ENCODE measurements at regions not wholly inside any gene's neighbourhood (a gene's known extent, or its start where the extent isn't known, plus 50 kb on each side); places are given as distances from the start of the nearest gene placed in this dataset.

GRCh38 chr2:128534688-128535392, 216.2 kb upstream of the HS6ST1 start:
- no peak for DNase-seq
- TF ChIP-seq, protein P1, sequence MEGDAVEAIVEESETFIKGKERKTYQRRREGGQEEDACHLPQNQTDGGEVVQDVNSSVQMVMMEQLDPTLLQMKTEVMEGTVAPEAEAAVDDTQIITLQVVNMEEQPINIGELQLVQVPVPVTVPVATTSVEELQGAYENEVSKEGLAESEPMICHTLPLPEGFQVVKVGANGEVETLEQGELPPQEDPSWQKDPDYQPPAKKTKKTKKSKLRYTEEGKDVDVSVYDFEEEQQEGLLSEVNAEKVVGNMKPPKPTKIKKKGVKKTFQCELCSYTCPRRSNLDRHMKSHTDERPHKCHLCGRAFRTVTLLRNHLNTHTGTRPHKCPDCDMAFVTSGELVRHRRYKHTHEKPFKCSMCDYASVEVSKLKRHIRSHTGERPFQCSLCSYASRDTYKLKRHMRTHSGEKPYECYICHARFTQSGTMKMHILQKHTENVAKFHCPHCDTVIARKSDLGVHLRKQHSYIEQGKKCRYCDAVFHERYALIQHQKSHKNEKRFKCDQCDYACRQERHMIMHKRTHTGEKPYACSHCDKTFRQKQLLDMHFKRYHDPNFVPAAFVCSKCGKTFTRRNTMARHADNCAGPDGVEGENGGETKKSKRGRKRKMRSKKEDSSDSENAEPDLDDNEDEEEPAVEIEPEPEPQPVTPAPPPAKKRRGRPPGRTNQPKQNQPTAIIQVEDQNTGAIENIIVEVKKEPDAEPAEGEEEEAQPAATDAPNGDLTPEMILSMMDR (IDR thresholded peaks at IDR 0.05 in 4 of 5, conservative IDR thresholded peaks at IDR 0.05 in 1 of 5): no peak
- no peak for TF ChIP-seq POLR2A (IDR thresholded peaks at IDR 0.05)
- intact Hi-C loops (cut with DNase I; ENCODE audit: low total_unique reads): no loop called here
- ATAC-seq: no peak
- in situ Hi-C loops (cut with MboI; ENCODE audit: low sequenced_read_pairs in 4 of 4): no loop called here
- H3K4me3 ChIP-seq: no peak overlapping the region
- no peaks in the 10 kb centered on the region for H3K27me3 ChIP-seq
- H3K27ac ChIP-seq: no peak overlapping the region
- H3K9me3 ChIP-seq: no peaks in the 10 kb centered on the region
- no peaks in the 10 kb centered on the region for H3K4me1 ChIP-seq
- H3K36me3 ChIP-seq: no peaks in the 10 kb centered on the region

- intact Hi-C loops (cut with DNase I; ENCODE audit: low total_unique reads): no loop called here
- DNase-seq: no peak
- Histone ChIP-seq H3K4me3 (no peak overlapping the region), H3K27me3 (no peaks in the 10 kb centered on the region), H3K27ac (no peak overlapping the region), H3K4me1 (no peaks in the 10 kb centered on the region), H3K36me3 (no peaks in the 10 kb centered on the region), H3K9me3 (no peaks in the 10 kb centered on the region)
- in situ Hi-C loops (cut with MboI; ENCODE audit: low sequenced_read_pairs in 4 of 4): no loop called here
- TF ChIP-seq, protein P1 (IDR thresholded peaks at IDR 0.05 in 4 of 5, conservative IDR thresholded peaks at IDR 0.05 in 1 of 5): no peak
- TF ChIP-seq POLR2A (IDR thresholded peaks at IDR 0.05): no peak
- no peak for ATAC-seq
These were observed 217.3 kb upstream of the HS6ST1 start for GRCh38 chr2:128535953-128536352.

DNA sequence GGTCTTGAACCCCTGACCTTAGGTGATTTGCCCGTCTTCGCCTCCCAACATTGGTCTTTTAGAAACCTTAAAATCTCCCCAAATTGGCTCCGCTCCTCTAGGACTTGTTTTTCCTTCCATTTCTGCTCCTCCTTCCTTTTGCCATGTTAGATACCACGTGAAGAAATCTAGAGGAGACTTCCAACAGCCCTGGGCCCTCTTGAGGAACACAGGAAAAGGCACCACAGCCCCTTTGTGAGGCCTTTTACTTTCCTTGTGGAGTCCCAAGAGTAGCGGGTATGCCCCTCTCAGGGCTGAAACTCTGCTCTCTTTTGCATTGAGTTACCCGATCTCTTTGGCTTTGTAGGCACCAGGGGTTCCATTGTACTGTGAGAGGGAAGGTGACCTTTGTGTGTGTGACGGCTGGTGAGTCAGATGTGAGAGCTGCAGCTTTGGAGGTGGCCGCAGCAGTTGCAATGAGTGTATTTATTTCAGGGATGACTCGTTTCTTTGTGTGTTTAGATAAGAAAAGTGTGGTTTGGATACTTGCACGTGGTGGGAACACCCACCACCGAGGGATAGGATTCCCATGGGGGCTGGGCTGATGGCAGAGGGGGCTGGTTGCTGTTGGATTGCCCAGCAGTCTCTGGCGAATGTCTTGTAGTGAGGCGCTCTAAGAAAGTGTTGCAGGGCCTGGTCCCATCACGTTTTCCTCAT, 218.4 kb upstream of the HS6ST1 start:
- no peaks in the 10 kb centered on the region for H3K9me3 ChIP-seq
- DNase-seq (no peak), ATAC-seq (no peak)
- in situ Hi-C loops (cut with MboI; ENCODE audit: low sequenced_read_pairs in 4 of 4): no loop called here
- no peaks in the 10 kb centered on the region for H3K4me1 ChIP-seq
- no peak overlapping the region for H3K27ac ChIP-seq
- TF ChIP-seq POLR2A (IDR thresholded peaks at IDR 0.05): no peak
- TF ChIP-seq, protein P1 (IDR thresholded peaks at IDR 0.05 in 4 of 5, conservative IDR thresholded peaks at IDR 0.05 in 1 of 5): no peak
- H3K36me3 ChIP-seq: no peaks in the 10 kb centered on the region
- intact Hi-C loops (cut with DNase I; ENCODE audit: low total_unique reads): no loop called here
- H3K27me3 ChIP-seq: no peaks in the 10 kb centered on the region
- no peak overlapping the region for H3K4me3 ChIP-seq

DNA sequence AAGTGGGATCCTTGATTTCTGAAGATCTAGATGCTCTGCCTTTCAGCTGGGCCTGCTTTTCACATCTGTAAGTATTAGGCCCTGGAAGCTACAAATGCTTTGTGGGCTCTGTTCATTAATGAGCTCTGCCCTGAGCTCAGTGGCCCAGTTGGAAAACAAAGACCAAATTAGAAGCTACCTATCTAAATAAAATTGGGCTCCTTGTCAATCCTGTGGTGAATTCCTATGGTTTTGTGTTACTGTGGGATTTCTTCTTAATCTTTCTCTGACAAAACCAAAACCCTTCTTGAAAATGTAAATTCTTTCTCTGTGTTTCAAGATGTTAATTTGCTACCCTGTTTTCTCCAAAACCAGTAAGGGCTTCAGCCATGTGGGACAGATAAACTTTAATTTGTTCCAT, 219.0 kb upstream of the HS6ST1 start:
- H3K36me3 ChIP-seq: no peaks in the 10 kb centered on the region
- intact Hi-C loops (cut with DNase I; ENCODE audit: low total_unique reads) (no loop called here), in situ Hi-C loops (cut with MboI; ENCODE audit: low sequenced_read_pairs in 4 of 4) (no loop called here)
- TF ChIP-seq, protein P1 (IDR thresholded peaks at IDR 0.05 in 4 of 5, conservative IDR thresholded peaks at IDR 0.05 in 1 of 5): no peak
- no peak for TF ChIP-seq POLR2A (IDR thresholded peaks at IDR 0.05)
- DNase-seq (no peak), ATAC-seq (no peak)
- no peak overlapping the region for H3K4me3 ChIP-seq
- H3K9me3 ChIP-seq: no peaks in the 10 kb centered on the region
- H3K4me1 ChIP-seq: no peaks in the 10 kb centered on the region
- no peak overlapping the region for H3K27ac ChIP-seq
- no peaks in the 10 kb centered on the region for H3K27me3 ChIP-seq
